HG03064 (cell line): ENCODE measurements at regions not wholly inside any gene's neighbourhood (a gene's known extent, or its start where the extent isn't known, plus 50 kb on each side); places are given as distances from the start of the nearest gene placed in this dataset.
"Not testable (repeated sequence)": the region's sequence is repeated elsewhere in the genome, so short reads cannot be mapped to it uniquely, and the experiment has no call there.

ENCODE experiments used
- ATAC-seq: cut with Tn5 transposase; IDR thresholded peaks from one replicate; pipeline ENCODE4 v1.9.1; 2021; ENCODE audit warnings: low read depth; ENCODE audit not compliant: unreplicated experiment

- no peak for ATAC-seq
Observed at GRCh38 chr4:17251101-17251500, 260.8 kb downstream of the QDPR start.

GRCh38 chr4:17250591-17250990 is 261.3 kb downstream of the QDPR start:
- ATAC-seq: no peak

GRCh38 chr4:17246656-17247055 is 265.2 kb downstream of the QDPR start:
- no peak for ATAC-seq

DNA sequence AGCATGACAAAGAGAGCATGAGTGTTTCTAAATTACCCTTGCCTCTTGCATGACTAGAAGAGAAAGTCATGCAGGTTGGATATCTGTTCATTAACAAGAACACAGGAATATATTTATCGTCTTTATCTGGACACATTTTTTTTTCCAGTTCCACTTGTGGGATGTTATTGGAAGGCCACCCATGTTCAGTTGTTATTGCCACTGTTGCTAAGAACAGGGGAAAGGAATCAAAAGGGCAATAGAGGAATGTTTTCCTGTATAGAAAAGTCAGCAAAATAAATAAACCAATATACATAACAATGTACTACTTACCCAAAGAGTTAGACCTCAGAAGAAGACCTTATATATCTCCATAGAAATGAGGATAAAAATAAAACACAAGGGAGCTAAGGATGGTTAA is 270.1 kb downstream of the QDPR start:
- no peak for ATAC-seq

DNA sequence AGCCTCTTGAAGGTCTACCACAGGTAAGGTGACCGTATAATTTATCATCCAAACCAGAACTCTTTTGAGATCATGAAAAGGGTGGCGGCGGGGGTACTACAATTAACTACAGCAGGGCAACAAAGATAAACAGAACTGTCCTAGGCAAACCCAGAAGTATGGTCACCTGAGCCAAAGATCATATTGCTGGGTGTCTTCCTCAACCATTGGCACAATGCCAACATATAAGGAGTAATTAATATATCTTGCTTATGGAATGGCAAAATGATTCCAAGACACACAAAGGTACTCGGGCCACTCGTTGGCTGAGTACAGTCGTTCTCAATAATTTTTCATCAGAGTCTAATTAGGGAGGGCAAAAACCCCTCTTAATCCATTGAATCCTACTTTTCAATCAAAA is 273.3 kb downstream of the QDPR start:
- no peak for ATAC-seq

GRCh38 chr4:17236686-17237085 is 275.2 kb downstream of the QDPR start:
- ATAC-seq: no peak

- no peak for ATAC-seq
Observed at GRCh38 chr4:17234678-17235077, 277.2 kb downstream of the QDPR start.

DNA sequence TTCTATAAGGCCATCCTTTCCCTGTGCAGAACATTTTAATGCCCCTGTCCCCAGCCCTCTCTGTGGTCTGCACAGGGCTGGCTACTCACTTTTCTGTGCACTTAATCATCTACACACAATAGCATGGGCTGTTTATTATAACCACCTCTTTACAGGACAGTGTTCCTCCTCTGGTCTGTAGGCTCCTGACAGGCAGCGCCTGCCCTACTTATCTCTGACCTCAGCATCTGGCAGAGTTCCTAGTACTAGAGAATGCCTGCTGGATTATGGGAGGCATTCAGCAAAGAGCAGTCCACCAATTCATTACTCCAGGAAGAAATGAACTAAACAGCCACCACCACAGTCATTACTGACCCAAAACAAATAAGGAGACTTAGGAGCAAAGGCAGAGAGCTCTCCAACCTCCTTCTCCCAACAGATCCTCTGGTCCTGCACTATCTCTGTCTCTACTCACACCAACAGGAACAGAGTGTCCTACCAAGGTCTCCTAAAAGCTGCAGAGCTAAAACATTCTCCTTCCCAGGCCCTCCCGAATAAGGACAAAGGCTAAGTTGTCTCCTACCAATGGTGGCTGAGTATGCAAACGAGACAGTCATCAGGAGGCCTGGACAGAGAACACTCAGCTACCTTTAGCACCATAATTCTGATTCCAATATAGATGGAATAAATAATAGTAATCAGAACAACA is 279.2 kb downstream of the QDPR start:
- ATAC-seq: no peak

- ATAC-seq: not testable (repeated sequence)
Observed at GRCh38 chr4:17231880-17232475, 279.9 kb downstream of the QDPR start.

DNA sequence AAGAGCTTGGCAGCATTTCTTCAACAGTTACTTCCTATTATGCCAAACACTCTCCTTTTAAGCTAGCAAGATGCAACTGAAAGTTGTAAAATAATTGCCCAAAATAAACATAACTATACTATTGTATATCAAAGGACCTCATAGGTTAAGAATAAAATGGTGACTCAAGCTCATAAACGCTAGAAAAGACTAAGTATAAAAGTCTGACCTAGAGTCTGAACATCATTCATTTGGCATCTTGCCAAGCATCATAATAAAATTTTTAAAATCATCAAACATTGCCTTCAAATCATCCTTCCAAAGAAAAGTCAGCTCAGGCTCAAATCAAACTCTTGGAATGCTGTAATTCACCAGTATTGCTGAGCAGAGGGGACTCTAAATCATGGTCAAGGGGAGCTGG is 281.2 kb downstream of the QDPR start:
- no peak for ATAC-seq

DNA sequence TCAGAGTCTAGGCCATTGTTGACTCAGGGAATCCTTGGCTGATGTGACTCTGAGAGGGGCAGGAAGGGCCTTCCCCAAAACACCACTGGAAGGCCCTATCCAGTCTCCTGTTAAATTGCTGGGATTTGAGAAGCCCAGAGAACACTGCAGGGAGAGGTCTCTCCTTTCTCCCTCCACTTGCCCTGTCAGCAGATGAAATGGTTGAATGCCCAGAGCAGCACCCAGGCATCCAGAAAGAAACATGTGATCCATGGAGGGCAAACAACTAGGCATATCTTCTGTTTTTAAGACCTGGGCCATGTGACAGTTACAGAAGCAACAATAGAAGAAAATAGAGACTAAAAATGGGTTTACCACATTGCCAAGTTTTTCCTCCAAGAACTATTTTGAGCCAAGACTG is 291.1 kb downstream of the QDPR start:
- no peak for ATAC-seq

- ATAC-seq: no peak
Observed at GRCh38 chr4:17218786-17219185, 293.1 kb downstream of the QDPR start.

GRCh38 chr4:17206829-17207801 is 304.8 kb downstream of the QDPR start:
- ATAC-seq: no peak

GRCh38 chr4:17204908-17205307 is 306.5 kb upstream of the LDB2 start:
- no peak for ATAC-seq

DNA sequence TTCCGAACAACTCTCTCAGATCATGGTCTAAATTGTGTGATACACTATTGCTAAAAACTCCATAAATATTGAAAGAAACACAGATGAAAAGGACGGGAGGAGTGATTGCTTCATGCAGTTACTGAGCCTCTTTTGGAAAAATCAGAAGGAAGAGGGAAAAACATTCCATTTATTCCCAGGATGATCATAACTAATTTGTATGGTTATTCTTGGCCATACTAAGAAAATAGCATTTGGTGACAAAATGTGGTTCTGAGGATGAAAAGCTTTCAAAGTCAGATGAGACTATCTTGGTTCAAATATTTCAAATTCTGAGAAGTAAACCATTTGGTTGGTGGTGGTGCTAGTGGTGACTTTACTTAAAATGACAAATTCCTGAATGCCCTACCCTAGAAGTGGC is 305.4 kb upstream of the LDB2 start:
- ATAC-seq: no peak

- ATAC-seq: no peak
Observed at GRCh38 chr4:17197070-17197469, 298.6 kb upstream of the LDB2 start.

DNA sequence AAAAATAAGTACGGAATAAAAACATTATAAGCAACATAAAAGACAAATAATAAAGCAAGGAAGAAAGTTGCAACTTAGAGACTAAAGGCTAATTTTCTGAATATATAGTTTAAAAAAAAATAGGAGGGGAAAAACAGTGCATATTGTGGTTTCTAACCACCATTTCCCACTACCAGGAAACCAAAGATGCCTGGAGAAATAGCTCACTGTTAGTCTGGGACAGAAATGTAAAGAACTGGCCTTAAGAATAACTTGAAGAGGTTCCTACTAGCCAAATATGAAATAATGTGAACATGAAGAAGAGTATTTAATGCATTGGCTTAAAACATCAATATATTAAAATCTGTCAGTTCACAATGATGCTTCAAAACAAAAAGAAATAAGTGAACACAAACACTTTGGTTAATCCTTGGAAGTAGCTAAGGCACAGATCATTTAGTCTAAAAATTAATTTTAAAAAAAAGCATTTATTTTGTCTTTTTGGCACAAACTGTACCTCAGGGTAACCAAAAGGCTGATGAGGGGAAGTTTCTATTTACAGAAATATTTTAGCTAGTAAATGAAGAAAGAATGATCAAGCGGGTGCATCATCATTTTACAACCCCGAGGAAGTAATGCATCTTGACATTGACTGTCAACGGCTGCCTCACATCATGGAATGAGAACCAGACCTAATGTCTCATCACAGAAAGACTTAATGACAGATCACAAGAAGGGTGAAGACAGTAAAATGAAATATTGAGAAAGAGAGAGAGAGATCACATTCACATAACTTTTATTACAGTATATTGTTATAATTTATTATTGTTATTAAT is 297.2 kb upstream of the LDB2 start:
- no peak for ATAC-seq

DNA sequence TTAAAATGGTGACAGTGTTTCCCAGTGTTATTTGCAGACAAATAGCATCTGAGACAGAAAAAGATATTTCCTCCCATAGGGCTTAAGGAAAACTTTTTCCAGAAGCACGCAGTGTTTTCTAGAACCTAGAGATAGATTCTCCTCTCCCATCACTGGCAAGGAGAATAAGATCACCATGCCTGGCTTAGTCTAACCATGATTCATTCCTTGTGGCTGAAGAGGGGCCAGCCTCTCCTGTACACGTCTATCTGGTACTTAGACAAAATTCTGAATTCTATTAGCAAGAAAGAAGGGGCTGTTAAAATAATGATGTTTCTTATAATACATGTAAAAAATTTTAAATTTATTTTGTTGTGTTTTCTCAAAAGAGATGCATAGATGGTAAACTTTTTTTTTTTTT is 296.1 kb upstream of the LDB2 start:
- ATAC-seq: no peak

GRCh38 chr4:17189759-17190158 is 291.3 kb upstream of the LDB2 start:
- no peak for ATAC-seq

GRCh38 chr4:17189401-17189720 is 290.9 kb upstream of the LDB2 start:
- ATAC-seq: no peak
